Left lung (tissue), 4 donors: ENCODE measurements at regions not wholly inside any gene's neighbourhood (a gene's known extent, or its start where the extent isn't known, plus 50 kb on each side); places are given as distances from the start of the nearest gene placed in this dataset.

Experiments used
- ATAC-seq: fragments of 200-7000 bp; cut with Tn5 transposase; one replicate; pipeline ENCODE4 v1.9.1; 2020; ENCODE audit warnings: moderate library complexity
- DNase-seq, 4 donors: peaks; one replicate each; pipeline ENCODE4 v3.0.0-alpha.2; 2013 to 2020
- H3K27ac ChIP-seq, 2 donors: fragments of 200-600 bp; sonication (generic) in 1 of 2; one replicate each; pipeline versions ENCODE4 v1.5.0 to v1.8.0; 2020 to 2021
- H3K27me3 ChIP-seq, 2 donors: fragments of 200-600 bp; sonication (generic) in 1 of 2; one replicate each; pipeline versions ENCODE4 v1.5.0 to v1.8.0; 2020 to 2021
- H3K36me3 ChIP-seq, 2 donors: fragments of 200-600 bp; sonication (generic) in 1 of 2; one replicate each; pipeline versions ENCODE4 v1.5.0 to v1.8.0; 2020 to 2021
- H3K4me1 ChIP-seq, 2 donors: fragments of 200-600 bp; one replicate each; pipeline ENCODE4 v1.8.0; 2021
- H3K4me3 ChIP-seq, 2 donors: fragments of 200-600 bp; sonication (generic) in 1 of 2; one replicate each; pipeline versions ENCODE4 v1.5.0 to v1.8.0; 2020 to 2021; ENCODE audit warnings: mild to moderate bottlenecking in 1 of 2
- H3K9me3 ChIP-seq, 2 donors: fragments of 200-600 bp; sonication (generic) in 1 of 2; one replicate each; pipeline versions ENCODE4 v1.5.0 to v1.8.0; 2020 to 2021
- intact Hi-C, 2 donors: fragments of 100-400 bp; cut with DNase I; formaldehyde crosslinking; loops; one replicate each; pipeline versions ENCODE4 v1.11.2 to v1.14.2; 2022
- TF ChIP-seq, protein P1 (sequence below), 2 donors: fragments of 200-600 bp; sonication (generic) in 1 of 2; IDR thresholded peaks; one replicate each; pipeline versions ENCODE4 v1.5.0 to v1.8.0; 2021; ENCODE audit warnings: antibody characterized with exemption in 2 of 2
- donor health status: DM: no; HTN: yes; CAD: no.
- donor health status: DM: no; HTN: no; CAD: no.

DNA sequence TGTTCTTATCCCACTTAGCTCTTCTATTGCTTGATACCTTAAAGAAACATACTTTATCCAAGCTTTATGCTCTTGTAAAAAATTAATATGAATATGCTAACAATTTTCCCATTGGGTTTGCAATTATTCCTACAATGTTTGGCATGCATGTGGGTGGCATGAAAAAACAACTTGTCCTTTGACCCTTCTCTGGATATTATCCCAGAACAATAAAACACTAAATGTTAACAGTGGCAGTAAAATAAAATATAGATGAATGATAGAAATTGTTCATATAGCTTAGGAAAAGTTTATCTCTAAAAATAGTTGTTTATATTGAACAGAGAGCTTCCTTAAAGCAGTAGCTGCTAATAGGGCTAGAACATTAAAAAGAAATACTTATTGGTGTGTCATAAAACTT is 860.5 kb upstream of the LRRC4C start:
- ATAC-seq (no peak), DNase-seq (no peak)
- TF ChIP-seq, protein P1, sequence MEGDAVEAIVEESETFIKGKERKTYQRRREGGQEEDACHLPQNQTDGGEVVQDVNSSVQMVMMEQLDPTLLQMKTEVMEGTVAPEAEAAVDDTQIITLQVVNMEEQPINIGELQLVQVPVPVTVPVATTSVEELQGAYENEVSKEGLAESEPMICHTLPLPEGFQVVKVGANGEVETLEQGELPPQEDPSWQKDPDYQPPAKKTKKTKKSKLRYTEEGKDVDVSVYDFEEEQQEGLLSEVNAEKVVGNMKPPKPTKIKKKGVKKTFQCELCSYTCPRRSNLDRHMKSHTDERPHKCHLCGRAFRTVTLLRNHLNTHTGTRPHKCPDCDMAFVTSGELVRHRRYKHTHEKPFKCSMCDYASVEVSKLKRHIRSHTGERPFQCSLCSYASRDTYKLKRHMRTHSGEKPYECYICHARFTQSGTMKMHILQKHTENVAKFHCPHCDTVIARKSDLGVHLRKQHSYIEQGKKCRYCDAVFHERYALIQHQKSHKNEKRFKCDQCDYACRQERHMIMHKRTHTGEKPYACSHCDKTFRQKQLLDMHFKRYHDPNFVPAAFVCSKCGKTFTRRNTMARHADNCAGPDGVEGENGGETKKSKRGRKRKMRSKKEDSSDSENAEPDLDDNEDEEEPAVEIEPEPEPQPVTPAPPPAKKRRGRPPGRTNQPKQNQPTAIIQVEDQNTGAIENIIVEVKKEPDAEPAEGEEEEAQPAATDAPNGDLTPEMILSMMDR (IDR thresholded peaks at IDR 0.05): no peak
- intact Hi-C loops: no loop called here
- no peak overlapping the region for H3K4me3 ChIP-seq
- no peaks in the 10 kb centered on the region for H3K27me3 ChIP-seq
- no peak overlapping the region for H3K27ac ChIP-seq
- H3K36me3 ChIP-seq: no peaks in the 10 kb centered on the region
- H3K4me1 ChIP-seq: no peaks in the 10 kb centered on the region
- H3K9me3 ChIP-seq: no peaks in the 10 kb centered on the region

DNA sequence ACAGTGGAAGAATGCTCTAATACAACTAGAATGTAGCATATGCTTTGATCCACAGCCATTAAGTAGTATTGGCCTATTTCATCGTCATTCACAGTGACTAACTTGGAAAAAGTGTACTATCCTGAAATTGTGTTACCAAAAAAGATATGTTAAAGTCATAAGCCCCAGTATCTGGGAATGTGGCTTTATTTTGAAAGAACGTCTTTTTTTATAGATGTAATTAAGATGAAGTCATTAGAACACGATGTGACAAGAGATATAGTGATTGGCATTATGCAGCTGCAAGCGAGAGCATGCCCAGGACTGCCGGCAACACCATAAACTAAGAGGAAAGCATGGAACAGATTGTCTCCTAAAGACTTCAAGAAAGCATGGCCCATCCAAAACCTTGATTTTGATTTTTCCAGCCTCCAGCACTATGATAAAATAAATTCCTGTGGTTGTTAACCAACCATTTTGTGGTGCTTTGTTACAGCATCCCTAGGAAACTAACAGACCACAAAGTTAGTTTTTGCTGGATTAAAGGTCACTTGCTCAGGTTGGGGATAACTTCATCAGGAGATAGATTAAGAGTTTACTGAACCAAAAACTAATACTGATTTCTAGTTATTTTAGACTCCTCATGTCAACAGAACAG is 870.6 kb upstream of the LRRC4C start:
- ATAC-seq: no peak
- Histone ChIP-seq H3K27me3 (no peaks in the 10 kb centered on the region), H3K36me3 (no peaks in the 10 kb centered on the region), H3K4me3 (no peak overlapping the region), H3K4me1 (no peaks in the 10 kb centered on the region), H3K27ac (no peak overlapping the region), H3K9me3 (peaks cover 0 to 20% of the 10 kb centered on the region in 2 donors)
- intact Hi-C loops: no loop called here
- TF ChIP-seq, protein P1 (IDR thresholded peaks at IDR 0.05): no peak
- no peak for DNase-seq

DNA sequence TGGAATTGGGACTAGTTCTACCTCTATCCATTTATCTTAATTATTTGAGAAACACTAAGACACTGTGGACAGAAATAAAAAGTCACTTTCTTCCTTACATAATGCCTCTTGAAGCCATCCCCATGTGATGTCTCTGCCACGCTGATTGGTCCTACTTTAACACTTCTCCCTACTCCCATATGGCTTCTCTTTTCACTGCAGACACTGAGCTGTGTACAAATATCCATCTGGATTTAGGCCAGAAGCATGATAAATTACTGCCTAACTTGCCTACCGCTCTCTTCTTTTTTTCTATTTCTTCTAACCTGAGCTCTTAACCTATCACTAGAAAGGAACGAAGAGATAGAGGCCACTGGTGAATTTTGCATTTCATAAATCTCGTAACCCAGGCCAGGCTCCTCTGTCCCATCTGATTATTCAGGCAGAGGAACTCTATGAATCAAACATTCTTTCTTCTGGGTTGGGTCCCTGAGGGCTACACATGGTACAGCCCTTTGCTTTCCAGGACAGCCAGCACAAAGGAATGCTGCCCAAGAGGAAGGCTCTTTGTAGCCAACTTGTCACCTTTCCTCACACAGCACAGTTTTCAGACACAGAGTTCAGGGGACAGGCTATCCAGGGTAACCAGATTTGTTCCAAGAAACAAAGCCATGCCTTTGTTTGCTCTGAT is 878.5 kb upstream of the LRRC4C start:
- H3K27ac ChIP-seq: no peak overlapping the region
- no peak for ATAC-seq
- H3K27me3 ChIP-seq: no peaks in the 10 kb centered on the region
- H3K4me1 ChIP-seq: no peaks in the 10 kb centered on the region
- H3K36me3 ChIP-seq: no peaks in the 10 kb centered on the region
- H3K9me3 ChIP-seq: peaks cover 0 to 15% of the 10 kb centered on the region in 2 donors
- H3K4me3 ChIP-seq: no peak overlapping the region
- intact Hi-C loops: no loop called here
- TF ChIP-seq, protein P1 (IDR thresholded peaks at IDR 0.05): no peak
- DNase-seq: no peak

DNA sequence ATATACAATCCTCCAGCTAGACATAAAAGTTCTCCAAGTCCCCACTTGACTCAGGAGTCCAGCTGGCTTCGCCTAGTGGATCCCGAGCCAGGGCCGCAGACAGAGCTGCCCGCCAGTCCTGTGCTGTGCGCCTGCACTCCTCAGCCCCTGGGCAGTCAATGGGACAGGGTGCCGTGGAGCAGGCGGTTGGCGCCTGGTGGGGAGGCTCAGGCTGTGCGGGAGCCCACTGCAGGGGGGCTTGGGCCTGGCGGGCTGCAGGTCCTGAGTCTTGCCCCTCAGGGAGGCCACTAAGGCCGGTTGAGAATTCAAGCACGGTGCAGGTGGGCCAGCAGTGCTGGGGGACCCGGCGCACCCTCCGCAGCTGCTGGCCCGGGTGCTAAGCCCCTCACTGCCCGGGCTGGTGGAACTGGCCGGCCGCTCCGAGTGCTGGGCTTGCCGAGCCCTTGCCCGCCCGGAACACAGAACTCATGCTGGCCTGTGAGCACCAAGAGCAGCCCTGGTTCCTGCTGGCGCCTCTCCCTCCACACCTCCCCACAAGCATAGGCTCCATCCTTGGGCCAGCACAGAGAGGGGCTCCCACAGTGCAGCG is 884.8 kb upstream of the LRRC4C start:
- H3K4me1 ChIP-seq: no peaks in the 10 kb centered on the region
- DNase-seq (peak in 1 of 4 donors; percentile 71), ATAC-seq (no peak)
- H3K36me3 ChIP-seq: no peaks in the 10 kb centered on the region
- no peak overlapping the region for H3K27ac ChIP-seq
- peaks cover 0 to 9% of the 10 kb centered on the region in 2 donors for H3K9me3 ChIP-seq
- TF ChIP-seq, protein P1 (IDR thresholded peaks at IDR 0.05): no peak
- H3K27me3 ChIP-seq: no peaks in the 10 kb centered on the region
- H3K4me3 ChIP-seq: no peak overlapping the region
- intact Hi-C loops: no loop called here

DNA sequence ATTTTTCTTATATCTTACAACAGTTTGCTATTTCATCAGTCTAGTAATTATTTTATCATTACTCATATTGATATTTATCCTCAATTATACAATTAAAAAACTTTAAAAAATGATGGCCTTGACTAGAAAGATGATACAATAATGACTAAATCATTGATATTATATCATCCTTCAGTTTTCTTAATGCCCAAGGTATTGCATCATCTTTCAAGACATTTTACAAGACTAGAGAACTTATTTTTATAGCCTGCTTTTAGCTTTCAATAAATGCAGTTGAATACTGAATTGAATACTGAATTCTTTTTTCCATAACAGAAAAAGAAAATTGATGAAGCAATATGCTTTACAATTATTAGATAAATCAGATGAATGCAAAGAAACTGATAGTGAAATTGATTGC is 886.5 kb upstream of the LRRC4C start:
- Histone ChIP-seq H3K4me1 (no peaks in the 10 kb centered on the region), H3K9me3 (peaks cover 0 to 5% of the 10 kb centered on the region in 2 donors), H3K4me3 (no peak overlapping the region), H3K27me3 (no peaks in the 10 kb centered on the region), H3K27ac (no peak overlapping the region), H3K36me3 (no peaks in the 10 kb centered on the region)
- ATAC-seq (no peak), DNase-seq (no peak)
- intact Hi-C loops: no loop called here
- TF ChIP-seq, protein P1 (IDR thresholded peaks at IDR 0.05): no peak
